GM19372 (cell line): ENCODE measurements at regions not wholly inside any gene's neighbourhood (a gene's known extent, or its start where the extent isn't known, plus 50 kb on each side); places are given as distances from the start of the nearest gene placed in this dataset.
"Not testable (repeated sequence)": the region's sequence is repeated elsewhere in the genome, so short reads cannot be mapped to it uniquely, and the experiment has no call there.

Experiments used
- ATAC-seq: cut with Tn5 transposase; IDR thresholded peaks from one replicate; pipeline ENCODE4 v1.9.1; 2021; ENCODE audit warnings: mild to moderate bottlenecking, low read depth, moderate library complexity; ENCODE audit not compliant: unreplicated experiment

GRCh38 chr12:97784904-97785303 is 322.3 kb downstream of the RMST start:
- ATAC-seq, result no peak

- no peak for ATAC-seq
These were observed 327.7 kb downstream of the RMST start for GRCh38 chr12:97790281-97790680.

DNA sequence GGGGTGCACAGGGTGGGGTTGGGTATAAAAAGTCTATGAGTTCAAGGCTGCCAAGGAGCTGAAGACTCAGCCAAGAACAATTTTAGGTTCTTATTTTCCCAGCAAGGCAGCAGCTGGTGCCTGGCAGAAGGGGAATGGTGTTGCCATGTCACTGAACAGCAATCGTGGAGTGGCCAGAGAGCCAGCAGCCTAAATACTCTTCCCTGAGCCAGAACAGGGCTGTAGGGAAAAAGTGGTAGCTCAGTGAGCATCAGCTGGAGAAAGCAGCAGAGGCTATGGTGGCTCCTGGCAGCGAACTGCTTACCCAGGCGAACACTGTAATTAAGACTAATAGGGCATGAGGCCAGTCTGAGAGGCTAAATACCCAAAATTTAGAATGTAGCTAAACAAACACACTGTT is 334.9 kb downstream of the RMST start:
- no peak for ATAC-seq

DNA sequence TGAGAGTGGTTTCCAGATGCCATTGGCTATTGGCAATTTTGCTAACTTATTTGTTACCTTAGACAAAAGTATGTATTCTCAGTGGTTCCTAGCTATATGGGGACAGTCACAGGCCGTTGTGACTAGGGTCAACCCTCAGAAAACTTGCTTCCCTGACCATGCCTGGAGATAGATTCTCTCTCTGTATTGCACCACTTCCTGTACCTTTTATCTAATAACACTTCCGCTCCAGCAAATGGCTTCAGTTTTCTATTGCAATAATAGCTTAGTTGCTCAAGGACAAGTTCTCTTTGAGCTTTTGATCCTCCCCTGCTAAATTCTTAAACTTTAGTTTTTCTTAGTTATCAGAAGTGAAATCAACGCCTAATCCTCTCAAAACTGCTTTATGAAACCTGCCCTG is 338.0 kb downstream of the RMST start:
- no peak for ATAC-seq

GRCh38 chr12:97801471-97802059 is 339.0 kb downstream of the RMST start:
- no peak for ATAC-seq

DNA sequence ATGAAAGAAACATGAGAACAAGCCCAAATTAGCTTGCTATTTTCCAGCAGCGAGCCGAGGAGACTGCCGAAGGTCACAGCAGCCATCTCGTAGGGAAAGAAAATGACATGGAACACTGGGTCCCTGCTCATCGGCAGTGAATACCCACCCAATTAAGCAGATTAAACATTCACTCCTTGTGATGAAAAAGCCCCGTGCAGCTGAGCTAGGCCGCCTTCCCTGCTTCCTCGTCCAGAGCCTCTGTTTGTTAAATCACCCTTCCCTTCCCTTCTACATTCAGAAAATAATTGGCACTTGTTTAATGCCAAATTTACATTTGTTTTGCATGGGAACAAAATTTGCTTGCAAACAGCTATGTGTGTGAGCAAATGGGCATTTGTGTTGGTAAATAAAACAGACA is 342.5 kb downstream of the RMST start:
- no peak for ATAC-seq

- ATAC-seq, result no peak
These were observed 350.7 kb downstream of the RMST start for GRCh38 chr12:97813301-97813700.

DNA sequence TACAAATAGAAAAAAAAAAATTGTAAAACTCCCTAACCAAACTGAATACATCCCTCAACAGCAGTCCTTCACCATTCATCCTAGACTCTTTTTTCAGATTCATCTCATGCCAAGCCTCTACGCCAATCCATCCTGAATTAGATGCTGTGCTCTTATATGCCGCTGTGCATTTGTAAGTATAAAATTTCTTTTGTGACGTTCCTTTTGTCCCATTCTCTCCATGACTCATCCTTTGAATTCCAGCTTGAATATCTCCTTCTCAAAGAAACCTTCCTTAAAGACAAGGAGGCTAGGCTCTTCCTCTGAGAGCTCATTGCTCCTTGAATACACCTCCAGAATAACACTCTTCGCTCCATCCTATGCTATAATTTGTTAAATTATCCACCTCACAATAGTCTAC is 359.2 kb downstream of the RMST start:
- ATAC-seq, result no peak

DNA sequence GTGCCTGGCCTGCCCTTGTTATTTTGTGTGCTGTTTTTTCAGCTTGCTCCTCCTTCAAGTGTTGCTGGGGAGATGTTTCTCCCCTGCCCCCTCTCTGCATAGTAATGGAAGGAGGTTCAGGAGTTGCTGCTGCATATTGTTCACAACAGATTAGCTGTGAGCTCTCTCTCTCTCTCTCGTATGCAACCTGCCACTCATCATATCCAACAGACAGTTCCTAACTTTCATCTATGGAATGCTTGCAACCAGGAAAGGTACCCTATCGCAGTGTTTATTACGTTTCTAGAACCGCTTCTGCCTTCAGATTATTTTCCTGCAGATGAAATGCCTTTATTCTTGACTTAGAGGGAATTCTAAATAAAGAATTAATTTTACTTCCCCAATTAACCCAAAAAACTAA is 372.9 kb downstream of the RMST start:
- no peak for ATAC-seq

GRCh38 chr12:97837401-97837800 is 374.8 kb downstream of the RMST start:
- ATAC-seq, result no peak

GRCh38 chr12:97848051-97848450 is 385.4 kb downstream of the RMST start:
- ATAC-seq, result no peak

DNA sequence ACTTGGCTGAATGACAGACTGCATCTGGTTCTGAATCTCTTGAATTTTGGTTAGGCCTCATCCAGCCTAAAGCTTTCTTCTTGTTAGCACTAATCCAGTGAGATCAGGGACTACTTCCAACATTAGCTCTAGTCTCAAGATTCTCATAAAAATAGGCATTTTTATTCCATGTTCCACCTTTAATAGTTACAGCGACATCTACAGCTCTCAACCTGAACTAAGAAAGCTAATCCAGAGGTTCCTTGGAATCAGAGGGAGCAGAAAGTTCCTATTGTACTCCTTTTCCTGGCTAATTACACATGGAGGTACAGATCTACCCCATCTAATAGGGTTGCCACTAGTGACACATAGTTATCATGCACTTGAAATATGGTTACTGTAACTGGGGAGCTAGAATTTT is 391.9 kb downstream of the RMST start:
- ATAC-seq, result no peak

GRCh38 chr12:97862072-97862471 is 399.5 kb downstream of the RMST start:
- ATAC-seq, result no peak

GRCh38 chr12:97875064-97875463 is 412.5 kb downstream of the RMST start:
- ATAC-seq, result no peak

DNA sequence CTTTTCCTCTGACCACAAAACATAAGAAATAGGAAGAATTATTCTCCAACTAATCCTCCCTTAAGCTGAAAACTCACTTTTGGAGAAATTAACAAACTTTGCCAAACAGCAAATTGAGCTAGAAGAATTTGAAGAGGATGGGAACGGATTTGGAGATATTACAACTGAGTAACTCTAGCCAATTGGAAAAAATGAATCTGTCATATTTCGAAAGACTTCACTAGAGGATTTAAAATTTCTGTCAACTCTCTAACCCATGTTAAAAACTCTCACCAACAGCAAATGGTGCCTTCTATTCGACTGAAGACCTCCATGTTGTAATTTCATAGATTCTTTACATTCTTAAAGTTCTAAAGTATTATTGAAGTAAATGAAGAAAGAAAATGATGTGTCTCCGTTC is 414.2 kb downstream of the RMST start:
- ATAC-seq, result no peak

DNA sequence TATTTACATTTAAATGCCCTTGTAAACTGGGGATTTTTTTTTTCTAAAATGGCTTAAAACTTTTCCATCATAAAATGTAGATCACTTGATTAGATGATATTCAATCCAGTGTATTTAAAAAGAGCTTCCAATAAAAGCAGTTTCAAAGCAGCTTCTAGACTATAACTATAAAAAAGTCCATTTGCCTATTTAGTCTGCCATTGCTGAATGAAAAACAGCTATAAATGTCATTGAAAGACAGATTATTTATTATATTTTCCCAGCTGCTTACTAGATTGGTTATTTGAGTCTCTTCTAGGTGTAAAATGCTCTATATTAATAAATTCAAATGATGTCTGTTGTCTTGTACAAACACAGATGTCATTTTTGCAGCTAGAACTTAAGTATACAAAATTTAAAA is 414.8 kb downstream of the RMST start:
- no peak for ATAC-seq

- no peak for ATAC-seq
These were observed 424.0 kb downstream of the RMST start for GRCh38 chr12:97886511-97887176.

DNA sequence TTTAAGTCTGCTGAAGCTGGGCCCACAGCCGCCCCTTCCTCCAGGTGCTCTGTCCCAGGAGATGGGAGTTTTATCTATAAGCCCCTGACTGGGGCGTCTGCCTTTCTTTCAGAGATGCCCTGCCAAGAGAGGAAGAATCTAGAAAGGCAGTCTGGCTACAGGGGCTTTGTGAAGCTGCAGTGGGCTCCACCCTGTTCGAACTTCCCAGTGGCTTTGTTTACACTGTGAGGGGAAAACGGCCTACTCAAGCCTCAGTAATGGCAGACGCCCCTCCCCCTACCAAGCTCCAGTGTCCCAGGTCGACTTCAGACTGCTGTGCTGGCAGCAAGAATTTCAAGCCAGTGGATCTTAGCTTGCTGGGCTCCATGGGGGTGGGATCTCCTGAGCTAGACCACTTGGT is 435.3 kb downstream of the RMST start:
- not testable (repeated sequence) for ATAC-seq

DNA sequence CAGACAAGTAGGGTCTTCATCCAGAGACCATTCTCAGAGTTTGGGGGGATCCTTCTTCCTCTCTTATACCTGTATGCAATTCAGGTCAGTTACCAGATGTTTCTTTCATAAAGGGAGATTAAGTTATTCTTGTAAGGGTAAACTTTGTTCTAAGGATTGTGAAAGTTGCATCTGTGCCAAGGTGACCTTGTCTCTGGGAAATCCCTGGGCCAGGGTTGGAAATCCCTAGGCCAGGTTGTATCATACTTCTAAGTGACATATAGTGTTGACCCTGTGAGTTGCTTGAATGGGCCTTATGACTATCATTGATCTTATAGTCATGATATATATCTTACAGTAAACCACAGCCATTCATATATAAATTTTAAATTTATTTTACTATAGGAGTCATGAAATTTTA is 436.9 kb downstream of the RMST start:
- no peak for ATAC-seq

GRCh38 chr12:97899956-97900355 is 437.4 kb downstream of the RMST start:
- ATAC-seq, result no peak

DNA sequence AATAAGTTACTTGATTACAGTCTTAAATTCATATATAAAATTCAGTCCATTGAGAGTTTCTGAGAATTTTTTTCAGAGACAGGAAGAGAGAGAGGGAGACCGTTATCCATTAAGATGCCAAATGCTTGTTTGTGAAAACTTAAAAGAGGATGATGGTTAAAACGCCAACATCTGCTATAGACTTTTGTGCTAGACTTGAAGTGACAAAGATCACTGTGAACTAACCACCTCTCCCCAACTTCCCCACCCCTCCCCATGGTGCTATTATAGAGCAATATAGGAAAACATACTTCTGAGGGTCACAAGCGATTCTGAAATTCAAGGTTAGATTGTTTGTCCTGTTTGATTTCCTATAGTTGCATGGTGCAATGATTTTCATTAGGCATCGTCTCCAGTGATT is 440.8 kb downstream of the RMST start:
- no peak for ATAC-seq

DNA sequence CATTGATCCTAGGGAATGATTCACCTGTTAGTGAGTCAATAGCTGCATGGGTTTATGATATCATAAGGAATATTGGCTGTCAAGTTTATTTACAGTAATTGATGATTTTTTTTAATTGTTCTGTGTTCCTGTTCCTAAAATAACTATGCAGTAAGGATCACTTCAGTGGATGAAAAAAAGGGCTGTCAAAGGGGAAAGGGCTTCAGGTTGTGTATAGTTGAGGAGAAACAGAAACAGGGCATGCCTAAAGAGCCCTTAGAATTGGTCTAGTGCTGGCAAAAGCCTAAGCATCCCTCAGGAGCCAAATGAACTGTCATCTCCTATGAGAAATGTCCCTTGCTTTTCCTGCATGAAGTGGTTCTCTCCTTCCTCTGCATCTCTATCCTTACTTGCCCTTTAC is 444.9 kb downstream of the RMST start:
- no peak for ATAC-seq

DNA sequence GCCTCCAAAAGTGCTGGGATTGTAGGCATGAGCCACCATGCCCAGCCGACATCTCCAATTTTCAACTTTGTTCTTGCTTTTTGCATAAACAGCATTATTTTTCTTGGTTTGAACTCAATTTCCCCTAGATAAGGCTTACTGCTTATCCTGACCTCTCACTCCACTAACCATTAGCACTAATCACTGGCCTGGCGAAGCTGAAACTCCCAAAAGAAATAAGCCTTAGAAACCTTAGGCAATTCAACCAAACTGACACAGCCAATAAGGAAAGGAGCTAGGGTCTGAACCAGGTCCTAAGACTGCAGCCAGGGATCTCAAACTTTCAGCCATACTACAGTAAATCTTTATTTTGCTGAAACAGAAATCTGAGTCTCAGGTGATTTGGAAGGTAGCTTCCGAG is 448.0 kb downstream of the RMST start:
- no peak for ATAC-seq
